Nephron progenitor cell (in vitro differentiated cells): ENCODE measurements at regions not wholly inside any gene's neighbourhood (a gene's known extent, or its start where the extent isn't known, plus 50 kb on each side); places are given as distances from the start of the nearest gene placed in this dataset.

ENCODE experiments used
- DNase-seq: peaks from one replicate; pipeline ENCODE4 v3.0.0; 2021
- H3K27ac Mint-ChIP-seq: 2 replicates; pipeline ENCODE4 v1.8.0; 2021; ENCODE audit warnings: mild to moderate bottlenecking, moderate library complexity, mixed read lengths
- H3K27me3 Mint-ChIP-seq: 2 replicates; pipeline ENCODE4 v1.8.0; 2021; ENCODE audit warnings: mild to moderate bottlenecking, low read depth, mixed read lengths; ENCODE audit not compliant: poor library complexity
- H3K36me3 Mint-ChIP-seq: 2 replicates; pipeline ENCODE4 v1.8.0; 2021; ENCODE audit warnings: low read depth, mixed read lengths
- H3K4me1 Mint-ChIP-seq: 2 replicates; pipeline ENCODE4 v1.8.0; 2021; ENCODE audit warnings: mixed read lengths
- H3K4me3 Mint-ChIP-seq: 2 replicates; pipeline ENCODE4 v1.8.0; 2021; ENCODE audit warnings: mild to moderate bottlenecking, moderate library complexity, mixed read lengths
- H3K9me3 Mint-ChIP-seq: 2 replicates; pipeline ENCODE4 v1.8.0; 2021; ENCODE audit warnings: mild to moderate bottlenecking, moderate library complexity, mixed read lengths
- CTCF ChIP-seq: fragments of 200-600 bp; sonication (generic); IDR thresholded peaks from 2 replicates; pipeline ENCODE4 v1.5.0; 2021; ENCODE audit warnings: antibody characterized with exemption

- Mint-ChIP-seq H3K4me1 (no peaks in the 10 kb centered on the region), H3K27ac (no peak overlapping the region), H3K27me3 (no peaks in the 10 kb centered on the region), H3K36me3 (no peaks in the 10 kb centered on the region), H3K9me3 (peaks cover 9% of the 10 kb centered on the region), H3K4me3 (no peak overlapping the region)
- no peak for TF ChIP-seq CTCF
- no peak for DNase-seq
Observed at GRCh38 chr13:81957121-81957520, 1616.2 kb upstream of the SPRY2 start.

- DNase-seq: no peak
- no peaks in the 10 kb centered on the region for H3K36me3 Mint-ChIP-seq
- no peak overlapping the region for H3K27ac Mint-ChIP-seq
Observed at GRCh38 chr13:81929988-81930387, 1589.1 kb upstream of the SPRY2 start.

GRCh38 chr13:81927347-81927746 lies 1586.4 kb upstream of the SPRY2 start:
- Mint-ChIP-seq H3K4me1 (no peaks in the 10 kb centered on the region), H3K27me3 (no peaks in the 10 kb centered on the region), H3K27ac (no peak overlapping the region), H3K4me3 (no peak overlapping the region), H3K9me3 (no peaks in the 10 kb centered on the region), H3K36me3 (no peaks in the 10 kb centered on the region)
- peak; percentile 17 for TF ChIP-seq CTCF
- no peak for DNase-seq

More at GRCh38 chr13:81929988-81930387, 1589.1 kb upstream of the SPRY2 start:
- Mint-ChIP-seq H3K27me3 (no peaks in the 10 kb centered on the region), H3K9me3 (no peaks in the 10 kb centered on the region), H3K4me3 (no peak overlapping the region), H3K4me1 (no peaks in the 10 kb centered on the region)
- TF ChIP-seq CTCF: peak; percentile 54

GRCh38 chr13:81917810-81918209 lies 1576.9 kb upstream of the SPRY2 start:
- Mint-ChIP-seq H3K4me3 (no peak overlapping the region), H3K27ac (no peak overlapping the region), H3K4me1 (no peaks in the 10 kb centered on the region), H3K9me3 (no peaks in the 10 kb centered on the region), H3K27me3 (no peaks in the 10 kb centered on the region), H3K36me3 (no peaks in the 10 kb centered on the region)
- TF ChIP-seq CTCF: no peak
- no peak for DNase-seq

GRCh38 chr13:81916461-81916860 lies 1575.5 kb upstream of the SPRY2 start:
- H3K27ac Mint-ChIP-seq: no peak overlapping the region
- no peak for TF ChIP-seq CTCF
- no peak for DNase-seq
- H3K4me1 Mint-ChIP-seq: no peaks in the 10 kb centered on the region
- H3K27me3 Mint-ChIP-seq: no peaks in the 10 kb centered on the region
- no peak overlapping the region for H3K4me3 Mint-ChIP-seq
- no peaks in the 10 kb centered on the region for H3K9me3 Mint-ChIP-seq
- no peaks in the 10 kb centered on the region for H3K36me3 Mint-ChIP-seq

- Mint-ChIP-seq H3K4me3 (no peak overlapping the region), H3K9me3 (no peaks in the 10 kb centered on the region), H3K27ac (no peak overlapping the region), H3K27me3 (no peaks in the 10 kb centered on the region), H3K36me3 (no peaks in the 10 kb centered on the region), H3K4me1 (no peaks in the 10 kb centered on the region)
- DNase-seq: no peak
- TF ChIP-seq CTCF: no peak
Observed at GRCh38 chr13:81907787-81908372, 1567.0 kb upstream of the SPRY2 start.
